Uterus (tissue), 2 donors: ENCODE measurements at regions not wholly inside any gene's neighbourhood (a gene's known extent, or its start where the extent isn't known, plus 50 kb on each side); places are given as distances from the start of the nearest gene placed in this dataset.

ENCODE experiments used
- POLR2A ChIP-seq, 2 donors: fragments of 450-650 bp; IDR thresholded peaks; one replicate each; pipeline ENCODE4 v1.6.1; 2016; ENCODE audit warnings: antibody characterized with exemption in 2 of 2, mild to moderate bottlenecking in 1 of 2, moderate library complexity in 1 of 2
- TF ChIP-seq, protein P1 (sequence below), 4 experiments: fragments of 200-600 bp in 2 of 4; fragments of 450-650 bp in 2 of 4; sonication (generic) in 2 of 4; IDR thresholded peaks; one replicate each; pipeline ENCODE4 v1.5.1; 2016 to 2019; ENCODE audit warnings: antibody characterized with exemption in 4 of 4, mild to moderate bottlenecking in 2 of 4, moderate library complexity in 1 of 4

DNA sequence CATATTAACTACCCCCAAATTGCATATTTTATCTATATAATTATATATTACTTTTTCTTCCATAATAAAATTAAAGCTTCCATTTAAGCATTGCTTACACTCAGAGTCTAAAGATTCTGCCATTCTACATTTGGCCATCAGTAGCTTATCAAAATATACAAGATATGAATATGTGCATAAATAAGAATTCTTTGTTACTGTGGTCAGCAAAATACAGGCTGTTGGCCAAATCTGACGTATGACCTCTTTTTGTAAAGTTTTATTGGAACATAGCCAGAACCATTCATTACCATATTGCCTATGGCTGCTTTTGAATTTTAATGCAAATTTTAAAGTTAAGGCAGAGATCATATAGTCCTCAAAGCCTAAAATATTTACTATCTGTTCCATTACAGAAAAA is 643.9 kb upstream of the VRK2 start:
- TF ChIP-seq, protein P1, sequence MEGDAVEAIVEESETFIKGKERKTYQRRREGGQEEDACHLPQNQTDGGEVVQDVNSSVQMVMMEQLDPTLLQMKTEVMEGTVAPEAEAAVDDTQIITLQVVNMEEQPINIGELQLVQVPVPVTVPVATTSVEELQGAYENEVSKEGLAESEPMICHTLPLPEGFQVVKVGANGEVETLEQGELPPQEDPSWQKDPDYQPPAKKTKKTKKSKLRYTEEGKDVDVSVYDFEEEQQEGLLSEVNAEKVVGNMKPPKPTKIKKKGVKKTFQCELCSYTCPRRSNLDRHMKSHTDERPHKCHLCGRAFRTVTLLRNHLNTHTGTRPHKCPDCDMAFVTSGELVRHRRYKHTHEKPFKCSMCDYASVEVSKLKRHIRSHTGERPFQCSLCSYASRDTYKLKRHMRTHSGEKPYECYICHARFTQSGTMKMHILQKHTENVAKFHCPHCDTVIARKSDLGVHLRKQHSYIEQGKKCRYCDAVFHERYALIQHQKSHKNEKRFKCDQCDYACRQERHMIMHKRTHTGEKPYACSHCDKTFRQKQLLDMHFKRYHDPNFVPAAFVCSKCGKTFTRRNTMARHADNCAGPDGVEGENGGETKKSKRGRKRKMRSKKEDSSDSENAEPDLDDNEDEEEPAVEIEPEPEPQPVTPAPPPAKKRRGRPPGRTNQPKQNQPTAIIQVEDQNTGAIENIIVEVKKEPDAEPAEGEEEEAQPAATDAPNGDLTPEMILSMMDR (IDR thresholded peaks at IDR 0.05): no peak
- TF ChIP-seq POLR2A (IDR thresholded peaks at IDR 0.05): no peak
